AG04449 (cell line): ENCODE measurements at regions not wholly inside any gene's neighbourhood (a gene's known extent, or its start where the extent isn't known, plus 50 kb on each side); places are given as distances from the start of the nearest gene placed in this dataset.

Experiments
- CTCF ChIA-PET: fragments of 350-600 bp; formaldehyde crosslinking; extraction: SDS; loops from one replicate; lab custom pipeline; 2021; ENCODE audit warnings: antibody characterized with exemption; lab: Yijun Ruan, JAX
- POLR2A ChIA-PET: fragments of 400-600, 350-600 bp; formaldehyde crosslinking; extraction: SDS; loops from one replicate; lab custom pipeline; 2020; ENCODE audit warnings: antibody characterized with exemption, inconsistent platforms; lab: Yijun Ruan, JAX
- DNase-seq: peaks from one replicate; pipeline ENCODE4 v3.0.0-alpha.2; 2010; ENCODE audit warnings: low read depth, low spot score
- H3K4me3 ChIP-seq: 2 replicates; pipeline ENCODE4 v1.5.1; 2011; ENCODE audit warnings: low read depth, mild to moderate bottlenecking, control low read depth, low read length
- TF ChIP-seq, protein P1 (sequence below): IDR thresholded peaks from one replicate; pipeline ENCODE4 v1.5.1; 2011; ENCODE audit warnings: mild to moderate bottlenecking, moderate library complexity, low read length, control low read depth, inconsistent platforms; ENCODE audit not compliant: insufficient read depth; ENCODE audit errors: missing control alignments

DNA sequence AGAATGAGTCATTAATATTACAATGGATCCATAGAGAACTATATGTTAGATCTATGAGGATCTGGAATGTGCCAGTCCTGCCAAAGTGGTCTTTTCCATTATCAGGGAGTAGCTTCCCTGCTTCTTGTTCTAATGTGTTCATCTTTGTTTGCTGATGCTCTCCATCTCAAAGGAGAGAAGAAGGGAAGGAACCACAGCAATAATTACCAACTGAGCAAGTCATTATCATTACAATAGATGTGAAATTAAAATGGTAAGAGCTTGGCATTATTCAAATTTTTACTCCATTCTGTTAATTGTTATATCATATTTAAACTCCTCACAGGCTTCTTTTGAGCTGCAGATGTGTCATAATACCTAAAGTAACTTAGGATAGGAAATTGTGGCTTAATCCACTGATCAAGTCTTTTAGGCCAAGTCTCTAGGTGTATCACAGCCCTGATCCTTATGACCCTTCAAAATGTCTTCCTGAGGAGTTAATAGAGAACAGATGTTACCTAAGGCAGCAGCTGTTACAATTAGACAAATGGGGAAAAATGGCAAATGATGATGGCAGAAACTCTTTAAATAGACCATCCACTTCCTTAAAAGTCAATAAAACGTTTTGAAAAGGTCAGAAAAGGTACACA is 1492.7 kb upstream of the IGFBP7 start:
- no peak for DNase-seq
- H3K4me3 ChIP-seq, result no peak overlapping the region
- TF ChIP-seq, protein P1, sequence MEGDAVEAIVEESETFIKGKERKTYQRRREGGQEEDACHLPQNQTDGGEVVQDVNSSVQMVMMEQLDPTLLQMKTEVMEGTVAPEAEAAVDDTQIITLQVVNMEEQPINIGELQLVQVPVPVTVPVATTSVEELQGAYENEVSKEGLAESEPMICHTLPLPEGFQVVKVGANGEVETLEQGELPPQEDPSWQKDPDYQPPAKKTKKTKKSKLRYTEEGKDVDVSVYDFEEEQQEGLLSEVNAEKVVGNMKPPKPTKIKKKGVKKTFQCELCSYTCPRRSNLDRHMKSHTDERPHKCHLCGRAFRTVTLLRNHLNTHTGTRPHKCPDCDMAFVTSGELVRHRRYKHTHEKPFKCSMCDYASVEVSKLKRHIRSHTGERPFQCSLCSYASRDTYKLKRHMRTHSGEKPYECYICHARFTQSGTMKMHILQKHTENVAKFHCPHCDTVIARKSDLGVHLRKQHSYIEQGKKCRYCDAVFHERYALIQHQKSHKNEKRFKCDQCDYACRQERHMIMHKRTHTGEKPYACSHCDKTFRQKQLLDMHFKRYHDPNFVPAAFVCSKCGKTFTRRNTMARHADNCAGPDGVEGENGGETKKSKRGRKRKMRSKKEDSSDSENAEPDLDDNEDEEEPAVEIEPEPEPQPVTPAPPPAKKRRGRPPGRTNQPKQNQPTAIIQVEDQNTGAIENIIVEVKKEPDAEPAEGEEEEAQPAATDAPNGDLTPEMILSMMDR, result no peak
- ChIA-PET POLR2A (no interaction called here), CTCF (no interaction called here)

DNA sequence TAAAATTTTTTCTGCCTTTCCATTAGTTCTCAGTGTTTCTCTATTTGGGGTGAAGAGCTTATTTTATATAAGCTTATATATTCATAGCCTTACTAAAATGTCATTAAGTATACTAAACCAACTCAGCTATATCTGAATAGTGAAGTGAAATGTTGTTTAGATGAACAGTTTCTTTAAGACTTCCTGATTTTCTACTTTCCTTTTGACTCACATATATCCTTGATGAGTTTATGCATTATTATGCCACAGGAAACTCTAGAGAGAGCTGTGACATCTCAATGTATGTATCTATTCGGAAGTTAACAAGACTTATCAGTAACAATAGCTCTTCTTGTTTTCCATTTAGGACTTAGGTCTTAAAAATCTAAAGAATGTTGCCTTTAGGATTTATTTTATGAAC is 1491.8 kb upstream of the IGFBP7 start:
- no peak for DNase-seq
- H3K4me3 ChIP-seq, result no peak overlapping the region
- CTCF ChIA-PET, result no interaction called here
- POLR2A ChIA-PET, result no interaction called here
- TF ChIP-seq, protein P1, result no peak

DNA sequence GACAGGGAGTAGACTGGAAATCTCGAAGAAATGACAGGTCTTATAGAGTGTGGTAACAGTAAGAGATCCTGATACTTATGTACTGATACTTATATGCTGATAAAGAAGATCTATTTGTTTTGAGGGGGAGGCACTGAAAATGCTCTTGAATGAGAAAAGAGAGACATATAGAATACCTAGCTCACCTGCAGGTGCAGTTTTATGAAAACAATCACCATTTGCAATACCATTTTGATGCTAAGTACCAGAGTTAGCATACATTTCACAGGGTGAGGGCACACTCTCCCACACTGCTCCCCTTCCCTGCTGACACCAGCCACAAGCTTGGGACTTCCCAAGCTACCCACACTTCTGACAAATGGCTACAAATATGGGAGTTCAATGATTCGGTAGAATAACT is 1490.1 kb upstream of the IGFBP7 start:
- CTCF ChIA-PET, result no interaction called here

DNA sequence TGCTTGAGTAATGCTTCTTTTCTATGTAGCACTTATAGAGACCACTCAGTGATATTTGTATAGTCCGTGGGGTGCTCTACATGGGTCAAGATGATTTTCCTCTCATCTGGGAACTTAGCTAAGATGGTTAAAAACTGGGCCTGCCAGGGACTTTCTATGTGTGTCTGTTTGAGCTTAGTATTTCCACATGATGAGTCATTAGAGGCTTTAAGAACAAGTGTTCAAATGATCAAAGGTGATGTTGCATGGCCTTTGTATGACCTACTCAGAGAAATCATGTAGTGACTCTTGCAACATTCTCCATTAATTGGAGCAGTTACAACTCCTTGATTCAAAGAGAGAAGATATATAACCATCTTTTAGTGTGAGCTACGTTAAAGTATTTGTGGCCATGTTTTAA is 1480.5 kb upstream of the IGFBP7 start:
- DNase-seq, result no peak
- POLR2A ChIA-PET, result no interaction called here
- TF ChIP-seq, protein P1, result no peak
- CTCF ChIA-PET, result no interaction called here
- no peak overlapping the region for H3K4me3 ChIP-seq

More for the DNA sequence above, 1490.1 kb upstream of the IGFBP7 start:
- TF ChIP-seq, protein P1, result no peak
- no peak overlapping the region for H3K4me3 ChIP-seq
- POLR2A ChIA-PET, result no interaction called here
- DNase-seq, result no peak

DNA sequence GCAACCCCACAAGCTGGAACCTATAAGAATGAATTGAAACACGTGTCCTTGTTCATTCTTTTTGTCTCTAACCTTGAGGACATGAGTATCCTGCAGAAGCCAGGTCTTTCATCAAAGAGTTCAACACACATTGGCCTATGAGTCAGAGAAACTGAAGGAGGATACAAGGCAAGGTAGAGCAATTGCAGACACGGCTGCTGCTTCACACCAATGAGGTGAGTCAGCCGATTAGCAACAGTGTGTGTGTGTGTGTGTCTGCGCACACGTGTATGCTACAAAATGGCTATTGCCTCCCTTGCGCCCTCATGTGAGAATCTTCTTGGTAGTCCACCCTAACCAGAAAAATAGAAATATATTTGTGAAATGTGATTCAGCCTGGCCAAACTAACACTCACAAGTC is 1477.7 kb upstream of the IGFBP7 start:
- H3K4me3 ChIP-seq, result no peak overlapping the region
- TF ChIP-seq, protein P1, result no peak
- DNase-seq, result no peak
- POLR2A ChIA-PET, result no interaction called here
- CTCF ChIA-PET, result no interaction called here

DNA sequence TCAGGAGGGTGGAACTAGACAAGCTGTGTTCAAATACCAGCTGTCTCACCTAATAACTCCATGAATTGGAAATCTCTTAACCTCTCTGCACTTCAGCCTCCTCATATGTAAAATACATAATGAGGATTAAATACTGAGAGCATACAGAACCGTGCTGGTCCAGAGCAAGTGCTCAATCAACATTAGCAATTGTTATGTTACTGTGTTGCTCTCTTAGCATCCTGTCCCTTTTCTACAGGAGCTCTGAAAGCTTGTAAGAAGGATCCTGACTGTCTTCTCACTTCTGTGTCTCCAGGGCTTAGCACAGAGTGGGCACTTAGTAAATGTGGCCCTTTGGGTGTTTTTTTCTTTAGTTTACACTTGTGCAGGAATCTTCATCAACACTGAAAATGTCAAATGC is 1456.1 kb upstream of the IGFBP7 start:
- no peak overlapping the region for H3K4me3 ChIP-seq
- TF ChIP-seq, protein P1, result no peak
- CTCF ChIA-PET, result no interaction called here
- no peak for DNase-seq
- POLR2A ChIA-PET, result no interaction called here
